KMS-11 (cell line): ENCODE measurements at regions not wholly inside any gene's neighbourhood (a gene's known extent, or its start where the extent isn't known, plus 50 kb on each side); places are given as distances from the start of the nearest gene placed in this dataset.

ENCODE experiments used
- H2AFZ ChIP-seq: fragments of 200-600 bp; sonication (generic); 2 replicates; pipeline ENCODE4 v1.6.1; 2016; ENCODE audit warnings: antibody characterized with exemption, mixed run types, low read depth
- H3K27ac ChIP-seq: fragments of 200-600 bp; sonication (generic); 2 replicates; pipeline ENCODE4 v1.6.1; 2016; ENCODE audit warnings: mild to moderate bottlenecking, mixed run types
- H3K27me3 ChIP-seq: fragments of 200-600 bp; sonication (generic); 2 replicates; pipeline ENCODE4 v1.6.1; 2017; ENCODE audit warnings: mild to moderate bottlenecking, low read depth, mixed run types, moderate library complexity; ENCODE audit not compliant: insufficient read depth
- H3K36me3 ChIP-seq: fragments of 200-600 bp; sonication (generic); 2 replicates; pipeline ENCODE4 v1.6.1; 2017; ENCODE audit warnings: mild to moderate bottlenecking, mixed run types; ENCODE audit not compliant: insufficient read depth
- H3K4me1 ChIP-seq: fragments of 200-600 bp; sonication (generic); 2 replicates; pipeline ENCODE4 v1.6.1; 2016; ENCODE audit warnings: mild to moderate bottlenecking, low read depth, mixed run types; ENCODE audit not compliant: poor library complexity, severe bottlenecking
- H3K4me2 ChIP-seq: fragments of 200-600 bp; sonication (generic); 2 replicates; pipeline ENCODE4 v1.7.0; 2016; ENCODE audit warnings: mild to moderate bottlenecking, mixed run types
- H3K4me3 ChIP-seq: fragments of 200-600 bp; sonication (generic); IDR thresholded peaks from 2 replicates; pipeline ENCODE4 v1.6.1; 2017; ENCODE audit warnings: low read depth, low read length, mixed read lengths; ENCODE audit not compliant: insufficient read depth
- H3K79me2 ChIP-seq: fragments of 200-600 bp; sonication (generic); 2 replicates; pipeline ENCODE4 v1.6.1; 2016; ENCODE audit warnings: low read depth, mixed run types; ENCODE audit not compliant: insufficient read depth
- H3K9ac ChIP-seq: fragments of 200-600 bp; sonication (generic); 2 replicates; pipeline ENCODE4 v1.6.1; 2016; ENCODE audit warnings: mild to moderate bottlenecking, mixed run types
- H4K20me1 ChIP-seq: fragments of 200-600 bp; sonication (generic); 2 replicates; pipeline ENCODE4 v1.6.1; 2016; ENCODE audit warnings: mild to moderate bottlenecking, mixed run types; ENCODE audit not compliant: insufficient read depth
- CTCF ChIP-seq: fragments of 200-600 bp; sonication (generic); conservative IDR thresholded peaks from 2 replicates; pipeline ENCODE4 v1.6.1; 2017; ENCODE audit warnings: low read depth, mild to moderate bottlenecking, antibody characterized with exemption, low read length, moderate library complexity, mixed read lengths

GRCh38 chr12:46464863-46465262 is 92.3 kb upstream of the SLC38A2 start:
- Histone ChIP-seq H3K27ac (no peak overlapping the region), H3K27me3 (no peaks in the 10 kb centered on the region), H3K4me3 (no peak overlapping the region), H2AFZ (no peak overlapping the region), H3K4me2 (no peak overlapping the region), H3K79me2 (no peaks in the 10 kb centered on the region), H3K36me3 (no peaks in the 10 kb centered on the region), H3K9ac (no peak overlapping the region), H3K4me1 (peaks cover under 1% of the 10 kb centered on the region), H4K20me1 (no peaks in the 10 kb centered on the region)
- no peak for TF ChIP-seq CTCF

GRCh38 chr12:46462641-46463355 is 90.2 kb upstream of the SLC38A2 start:
- no peaks in the 10 kb centered on the region for H4K20me1 ChIP-seq
- no peak overlapping the region for H3K4me3 ChIP-seq
- H3K27ac ChIP-seq = no peak overlapping the region
- no peak for TF ChIP-seq CTCF
- no peaks in the 10 kb centered on the region for H3K27me3 ChIP-seq
- no peak overlapping the region for H2AFZ ChIP-seq
- no peak overlapping the region for H3K9ac ChIP-seq
- H3K4me2 ChIP-seq = no peak overlapping the region
- no peaks in the 10 kb centered on the region for H3K4me1 ChIP-seq
- no peaks in the 10 kb centered on the region for H3K79me2 ChIP-seq
- no peaks in the 10 kb centered on the region for H3K36me3 ChIP-seq

- no peak for TF ChIP-seq CTCF
- Histone ChIP-seq H4K20me1 (no peaks in the 10 kb centered on the region), H3K9ac (no peak overlapping the region), H3K27ac (no peak overlapping the region), H3K4me3 (no peak overlapping the region), H3K4me1 (no peaks in the 10 kb centered on the region), H2AFZ (no peak overlapping the region), H3K79me2 (no peaks in the 10 kb centered on the region), H3K4me2 (no peak overlapping the region), H3K36me3 (no peaks in the 10 kb centered on the region), H3K27me3 (no peaks in the 10 kb centered on the region)
Measured at GRCh38 chr12:46461907-46462640, 89.5 kb upstream of the SLC38A2 start.

- H3K4me1 ChIP-seq = peaks cover 2% of the 10 kb centered on the region
- no peak overlapping the region for H3K4me3 ChIP-seq
- TF ChIP-seq CTCF = no peak
- H4K20me1 ChIP-seq = no peaks in the 10 kb centered on the region
- H3K4me2 ChIP-seq = no peak overlapping the region
- no peaks in the 10 kb centered on the region for H3K36me3 ChIP-seq
- no peaks in the 10 kb centered on the region for H3K27me3 ChIP-seq
- no peak overlapping the region for H2AFZ ChIP-seq
- H3K27ac ChIP-seq = no peak overlapping the region
- H3K79me2 ChIP-seq = no peaks in the 10 kb centered on the region
- no peak overlapping the region for H3K9ac ChIP-seq
Measured at GRCh38 chr12:46461459-46461858, 88.9 kb upstream of the SLC38A2 start.
